ENCODE measurements at regions not wholly inside any gene's neighbourhood (a gene's known extent, or its start where the extent isn't known, plus 50 kb on each side); places are given as distances from the start of the nearest gene placed in this dataset.

GRCh38 chr15:61318802-61319525 lies 89.9 kb upstream of the RORA start:
- Mint-ChIP-seq H3K4me1 (peaks cover 4% of the 10 kb centered on the region; the same call in 1 of the 2 replicates), H3K27me3 (ENCODE audit: low read depth) (no peaks in the 10 kb centered on the region), H3K36me3 (peaks cover 13% of the 10 kb centered on the region), H3K4me3 (no peak overlapping the region), H3K9me3 (peaks cover 22% of the 10 kb centered on the region), H3K27ac (no peak overlapping the region)
- POLR2A ChIA-PET = no interaction called here
- no peak for ATAC-seq
- CTCF ChIA-PET = no interaction called here
- DNase-seq (ENCODE audit: low spot score) = no peak
- no peak for TF ChIP-seq ELF4 (CRISPR knock-in tag; IDR thresholded peaks at IDR 0.05; ENCODE audit: low read depth)

GRCh38 chr15:61318301-61318700 lies 89.2 kb upstream of the RORA start:
- Mint-ChIP-seq H3K36me3 (peaks cover 13% of the 10 kb centered on the region), H3K27ac (no peak overlapping the region), H3K4me3 (no peak overlapping the region), H3K27me3 (ENCODE audit: low read depth) (no peaks in the 10 kb centered on the region), H3K4me1 (peaks cover 4% of the 10 kb centered on the region; the same call in 1 of the 2 replicates), H3K9me3 (peaks cover 20% of the 10 kb centered on the region)
- TF ChIP-seq ZNF232 (CRISPR knock-in tag; IDR thresholded peaks at IDR 0.05) (no peak), ZNF138 (CRISPR knock-in tag; conservative IDR thresholded peaks at IDR 0.05) (no peak), NFE2L1 (CRISPR knock-in tag; IDR thresholded peaks at IDR 0.05) (no peak), E2F5 (CRISPR knock-in tag; IDR thresholded peaks at IDR 0.05) (no peak), ATF3 (CRISPR knock-in tag; conservative IDR thresholded peaks at IDR 0.05) (no peak), NR3C1 (CRISPR knock-in tag; conservative IDR thresholded peaks at IDR 0.05; ENCODE audit: low read depth) (no peak), AFF4 (CRISPR knock-in tag; IDR thresholded peaks at IDR 0.05; ENCODE audit: borderline replicate concordance) (no peak), ZNF512 (CRISPR knock-in tag; IDR thresholded peaks at IDR 0.05; ENCODE audit: borderline replicate concordance) (no peak), GRHL2 (CRISPR knock-in tag; IDR thresholded peaks at IDR 0.05; ENCODE audit: insufficient replicate concordance, severe bottlenecking) (no peak), HMGXB4 (CRISPR knock-in tag; IDR thresholded peaks at IDR 0.05) (no peak), CDX4 (CRISPR knock-in tag; IDR thresholded peaks at IDR 0.05; ENCODE audit: borderline replicate concordance) (no peak), SP1 (CRISPR knock-in tag; conservative IDR thresholded peaks at IDR 0.05) (no peak), NFATC4 (CRISPR knock-in tag; IDR thresholded peaks at IDR 0.05) (no peak), E2F1 (CRISPR knock-in tag; IDR thresholded peaks at IDR 0.05) (no peak), NR1H2 (CRISPR knock-in tag; IDR thresholded peaks at IDR 0.05) (no peak), ZNF263 (CRISPR knock-in tag; IDR thresholded peaks at IDR 0.05; ENCODE audit: low read depth) (no peak), GTF2I (CRISPR knock-in tag; conservative IDR thresholded peaks at IDR 0.05) (no peak)
- POLR2A ChIA-PET = no interaction called here
- ATAC-seq (peak; percentile 51; the same call in 1 of the 2 replicates), DNase-seq (ENCODE audit: low spot score) (no peak)
- CTCF ChIA-PET = interaction anchor here (1.0 kb wide), 1 partner anchor 151 kb away, joined by 5 read pairs; no protein-coding TSS in a partner anchor

Data from WTC11 (cell line).